BJ (cell line): ENCODE measurements at regions not wholly inside any gene's neighbourhood (a gene's known extent, or its start where the extent isn't known, plus 50 kb on each side); places are given as distances from the start of the nearest gene placed in this dataset.
A peak's percentile ranks its signal among the peaks of the same experiment; 100 is the strongest.

Experiments
- CTCF ChIA-PET: fragments of 350-600 bp; formaldehyde crosslinking; extraction: SDS; loops from one replicate; lab custom pipeline; 2021; ENCODE audit warnings: antibody characterized with exemption, inconsistent platforms; lab: Yijun Ruan, JAX
- POLR2A ChIA-PET: fragments of 300-600 bp; sonication (Branson Sonifier 250); formaldehyde crosslinking; extraction: SDS; loops from one replicate; lab custom pipeline; 2021; ENCODE audit warnings: antibody characterized with exemption; lab: Charles Lee
- DNase-seq: peaks from one replicate; pipeline ENCODE4 v3.0.0-alpha.2; 2011; ENCODE audit warnings: low read depth
- H3K27me3 ChIP-seq: 2 replicates; pipeline ENCODE4 v1.6.0; 2011; ENCODE audit warnings: low read length; ENCODE audit not compliant: control insufficient read depth, insufficient read depth
- H3K36me3 ChIP-seq: 2 replicates; pipeline ENCODE4 v1.5.1; 2011; ENCODE audit warnings: low read length; ENCODE audit not compliant: control insufficient read depth, insufficient read depth
- H3K4me3 ChIP-seq: 2 replicates; pipeline ENCODE4 v1.5.1; 2011; ENCODE audit warnings: low read depth, mild to moderate bottlenecking, control low read depth, low read length
- TF ChIP-seq, protein P1 (sequence below): IDR thresholded peaks from 2 replicates; pipeline ENCODE4 v1.5.1; 2011; ENCODE audit warnings: low read depth, mild to moderate bottlenecking, control low read depth, inconsistent platforms, low read length, moderate library complexity; ENCODE audit not compliant: insufficient read depth

DNA sequence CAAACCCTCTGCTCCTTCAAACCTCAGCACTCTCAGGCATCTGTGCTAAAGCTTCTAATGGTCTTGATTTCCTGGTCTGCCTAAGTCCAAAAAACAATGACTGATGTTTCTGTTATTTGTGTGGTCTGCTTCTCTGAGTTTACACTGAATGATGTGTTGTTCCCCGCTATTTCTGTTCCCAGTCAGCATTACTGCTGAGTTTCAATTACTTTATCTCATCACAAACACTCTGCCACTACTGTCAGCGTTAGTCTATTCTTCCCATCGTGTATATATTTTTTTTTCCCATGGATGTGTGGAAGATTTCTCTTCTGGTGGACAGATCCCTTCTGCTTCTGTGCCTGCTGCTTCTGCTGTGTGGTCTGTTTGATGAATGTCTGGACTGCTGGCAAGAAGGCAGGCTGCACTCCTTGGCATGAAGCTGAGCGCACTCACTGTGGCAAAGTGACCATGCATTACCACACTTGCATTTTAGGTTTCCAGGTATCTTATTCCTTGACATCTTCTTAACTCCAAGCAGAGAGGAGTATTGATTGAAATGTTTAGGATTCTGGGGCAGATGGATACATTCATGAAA lies 106.9 kb upstream of the PAQR3 start:
- Histone ChIP-seq H3K27me3 (peaks cover 2% of the 10 kb centered on the region; the same call in 1 of the 2 replicates), H3K36me3 (no peaks in the 10 kb centered on the region), H3K4me3 (no peak overlapping the region)
- no peak for DNase-seq
- ChIA-PET POLR2A (no interaction called here), CTCF (no interaction called here)
- TF ChIP-seq, protein P1, sequence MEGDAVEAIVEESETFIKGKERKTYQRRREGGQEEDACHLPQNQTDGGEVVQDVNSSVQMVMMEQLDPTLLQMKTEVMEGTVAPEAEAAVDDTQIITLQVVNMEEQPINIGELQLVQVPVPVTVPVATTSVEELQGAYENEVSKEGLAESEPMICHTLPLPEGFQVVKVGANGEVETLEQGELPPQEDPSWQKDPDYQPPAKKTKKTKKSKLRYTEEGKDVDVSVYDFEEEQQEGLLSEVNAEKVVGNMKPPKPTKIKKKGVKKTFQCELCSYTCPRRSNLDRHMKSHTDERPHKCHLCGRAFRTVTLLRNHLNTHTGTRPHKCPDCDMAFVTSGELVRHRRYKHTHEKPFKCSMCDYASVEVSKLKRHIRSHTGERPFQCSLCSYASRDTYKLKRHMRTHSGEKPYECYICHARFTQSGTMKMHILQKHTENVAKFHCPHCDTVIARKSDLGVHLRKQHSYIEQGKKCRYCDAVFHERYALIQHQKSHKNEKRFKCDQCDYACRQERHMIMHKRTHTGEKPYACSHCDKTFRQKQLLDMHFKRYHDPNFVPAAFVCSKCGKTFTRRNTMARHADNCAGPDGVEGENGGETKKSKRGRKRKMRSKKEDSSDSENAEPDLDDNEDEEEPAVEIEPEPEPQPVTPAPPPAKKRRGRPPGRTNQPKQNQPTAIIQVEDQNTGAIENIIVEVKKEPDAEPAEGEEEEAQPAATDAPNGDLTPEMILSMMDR, result no peak

DNA sequence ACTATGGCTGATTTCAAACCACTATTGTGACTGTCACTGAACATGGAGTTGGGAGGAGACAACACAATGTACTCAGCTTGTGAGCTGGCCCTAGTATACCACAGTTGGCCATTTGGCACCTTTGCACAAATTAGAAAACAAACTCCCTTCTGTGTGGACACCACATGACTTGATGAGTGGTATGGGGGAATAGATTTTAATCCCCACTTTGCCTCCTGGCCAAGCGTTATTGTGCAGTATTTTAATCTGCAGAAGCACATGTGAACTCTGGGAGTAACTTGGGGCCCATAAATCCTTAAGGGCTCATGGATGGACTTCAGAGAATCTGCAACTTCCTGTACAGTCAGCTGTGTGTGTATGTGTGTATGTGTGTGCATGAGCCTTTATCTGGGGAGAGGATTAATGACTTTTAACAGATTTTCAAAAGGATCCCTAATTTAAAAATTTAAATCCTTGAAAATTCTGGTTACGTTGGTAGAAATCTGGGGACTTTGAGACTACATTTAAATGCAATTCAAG lies 105.0 kb upstream of the PAQR3 start:
- no peak for DNase-seq
- TF ChIP-seq, protein P1, result no peak
- H3K36me3 ChIP-seq, result no peaks in the 10 kb centered on the region
- no peaks in the 10 kb centered on the region for H3K27me3 ChIP-seq
- ChIA-PET POLR2A (no interaction called here), CTCF (no interaction called here)
- H3K4me3 ChIP-seq, result no peak overlapping the region

DNA sequence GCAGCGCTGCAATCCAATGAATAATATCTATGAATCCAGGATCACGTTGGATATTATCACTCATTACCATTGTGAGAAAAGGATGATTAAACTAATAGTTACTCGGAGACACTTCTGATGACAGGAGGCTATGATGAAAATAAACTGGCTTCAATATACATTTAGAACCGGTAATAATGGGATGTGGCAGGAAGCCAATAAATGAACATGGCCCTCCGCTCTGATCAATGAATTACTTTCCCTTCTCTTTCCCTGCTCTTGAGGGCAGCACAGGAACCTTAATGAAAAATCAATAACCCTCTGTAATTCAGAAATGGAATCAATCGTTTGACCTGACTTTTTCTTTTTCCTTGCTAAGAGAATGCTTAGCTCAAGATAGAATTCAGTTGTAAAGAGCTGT lies 103.9 kb upstream of the PAQR3 start:
- DNase-seq, result no peak
- H3K4me3 ChIP-seq, result no peak overlapping the region
- H3K36me3 ChIP-seq, result no peaks in the 10 kb centered on the region
- TF ChIP-seq, protein P1, result no peak
- ChIA-PET POLR2A (interaction anchor here (0.6 kb wide), 1 partner anchor 41 kb away, joined by 3 read pairs; no protein-coding TSS in a partner anchor), CTCF (no interaction called here)
- H3K27me3 ChIP-seq, result no peaks in the 10 kb centered on the region

DNA sequence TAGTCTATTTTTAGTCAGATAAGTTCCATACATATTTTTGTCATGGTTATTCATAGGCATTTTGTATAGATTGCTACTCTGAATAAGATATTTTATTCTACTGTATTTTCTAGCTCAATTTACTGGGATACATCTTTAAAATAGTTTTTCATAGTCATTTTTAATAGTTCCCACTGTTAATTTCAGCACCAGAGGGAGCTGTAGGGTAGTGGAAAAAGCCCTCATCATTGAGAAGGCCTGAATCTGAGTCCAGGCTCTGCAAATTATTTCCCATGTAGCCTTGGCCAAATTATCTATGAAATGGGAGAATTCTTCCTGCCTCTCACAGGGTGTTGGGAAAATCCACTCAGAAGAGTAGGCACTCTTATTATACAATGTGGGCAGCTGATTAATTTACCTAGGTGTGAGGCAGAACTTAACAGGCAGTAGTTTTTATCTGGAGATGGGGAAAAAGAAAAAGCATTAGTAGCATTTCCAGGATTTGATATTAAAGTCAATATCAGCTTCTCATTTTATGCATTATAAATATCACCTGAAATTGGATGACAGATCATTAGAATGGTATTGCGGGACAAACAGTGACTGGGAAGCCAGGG lies 102.9 kb upstream of the PAQR3 start:
- no peaks in the 10 kb centered on the region for H3K27me3 ChIP-seq
- CTCF ChIA-PET, result interaction anchor here (0.8 kb wide), 1 partner anchor 10 kb away, joined by 3 read pairs; no protein-coding TSS in a partner anchor
- POLR2A ChIA-PET, result no interaction called here
- H3K4me3 ChIP-seq, result no peak overlapping the region
- TF ChIP-seq, protein P1, result peak; percentile 44
- H3K36me3 ChIP-seq, result no peaks in the 10 kb centered on the region
- no peak for DNase-seq

DNA sequence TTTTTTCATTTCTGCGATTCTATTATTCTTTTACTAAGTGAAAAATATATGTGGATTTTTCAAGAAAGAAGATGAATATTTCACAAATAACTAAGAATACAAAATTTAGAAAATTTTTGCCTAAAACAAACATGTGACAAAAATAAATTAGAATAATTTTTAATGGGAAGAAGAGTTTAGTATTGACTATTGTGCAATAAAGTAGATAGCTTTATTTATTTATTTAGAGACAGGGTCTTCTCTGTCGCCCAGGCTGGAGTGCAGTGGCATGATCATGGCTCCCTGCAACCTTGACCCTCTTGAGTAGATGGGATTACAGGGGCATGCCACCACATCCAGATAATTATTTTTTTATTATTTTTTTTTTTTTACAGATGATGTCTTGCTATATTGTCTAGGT lies 95.3 kb upstream of the PAQR3 start:
- DNase-seq, result no peak
- Histone ChIP-seq H3K4me3 (no peak overlapping the region), H3K36me3 (no peaks in the 10 kb centered on the region), H3K27me3 (no peaks in the 10 kb centered on the region)
- ChIA-PET CTCF (no interaction called here), POLR2A (no interaction called here)
- TF ChIP-seq, protein P1, result no peak
